Osteoblast (primary cell): ENCODE measurements at regions not wholly inside any gene's neighbourhood (a gene's known extent, or its start where the extent isn't known, plus 50 kb on each side); places are given as distances from the start of the nearest gene placed in this dataset.

ENCODE experiments used
- DNase-seq: peaks from one replicate; pipeline ENCODE4 v3.0.0; 2011; ENCODE audit warnings: low spot score, mixed read lengths; ENCODE audit not compliant: insufficient read length; ENCODE audit errors: missing footprints
- H2AFZ ChIP-seq: 2 replicates; pipeline ENCODE4 v1.6.0; 2011; ENCODE audit warnings: mild to moderate bottlenecking, low read length
- H3K27ac ChIP-seq: 2 replicates; pipeline ENCODE4 v1.5.1; 2011; ENCODE audit warnings: mild to moderate bottlenecking, low read depth, low read length, moderate library complexity
- H3K27me3 ChIP-seq: 2 replicates; pipeline ENCODE4 v1.6.0; 2012; ENCODE audit warnings: mild to moderate bottlenecking, control low read depth, inconsistent platforms, low read length, moderate library complexity; ENCODE audit not compliant: insufficient read depth
- H3K36me3 ChIP-seq: 2 replicates; pipeline ENCODE4 v1.5.1; 2011; ENCODE audit warnings: mild to moderate bottlenecking, low read length, control low read depth, moderate library complexity; ENCODE audit not compliant: insufficient read depth
- H3K4me1 ChIP-seq: 2 replicates; pipeline ENCODE4 v1.5.1; 2011; ENCODE audit warnings: mild to moderate bottlenecking, low read length, control low read depth, moderate library complexity; ENCODE audit not compliant: insufficient read depth
- H3K4me2 ChIP-seq: 2 replicates; pipeline ENCODE4 v1.6.0; 2011; ENCODE audit warnings: mild to moderate bottlenecking, low read length; ENCODE audit not compliant: insufficient read depth
- H3K4me3 ChIP-seq: fragments of 200-600 bp; sonication (generic); 3 replicates; pipeline ENCODE4 v1.5.1; 2012; ENCODE audit warnings: mild to moderate bottlenecking, low read length, inconsistent platforms; ENCODE audit not compliant: insufficient read depth
- H3K79me2 ChIP-seq: 2 replicates; pipeline ENCODE4 v1.6.0; 2012; ENCODE audit warnings: mild to moderate bottlenecking, low read length, control low read depth, inconsistent platforms; ENCODE audit not compliant: insufficient read depth
- H3K9me3 ChIP-seq: 2 replicates; pipeline ENCODE4 v1.5.1; 2011; ENCODE audit warnings: low read depth, low read length, control low read depth
- H4K20me1 ChIP-seq: 2 replicates; pipeline ENCODE4 v1.6.0; 2012; ENCODE audit warnings: mild to moderate bottlenecking, low read length, control low read depth; ENCODE audit not compliant: insufficient read depth
- CTCF ChIP-seq: IDR thresholded peaks from 2 replicates; pipeline ENCODE4 v1.5.1; 2011; ENCODE audit warnings: mild to moderate bottlenecking, low read depth, low read length, moderate library complexity; ENCODE audit errors: extremely low read depth

DNA sequence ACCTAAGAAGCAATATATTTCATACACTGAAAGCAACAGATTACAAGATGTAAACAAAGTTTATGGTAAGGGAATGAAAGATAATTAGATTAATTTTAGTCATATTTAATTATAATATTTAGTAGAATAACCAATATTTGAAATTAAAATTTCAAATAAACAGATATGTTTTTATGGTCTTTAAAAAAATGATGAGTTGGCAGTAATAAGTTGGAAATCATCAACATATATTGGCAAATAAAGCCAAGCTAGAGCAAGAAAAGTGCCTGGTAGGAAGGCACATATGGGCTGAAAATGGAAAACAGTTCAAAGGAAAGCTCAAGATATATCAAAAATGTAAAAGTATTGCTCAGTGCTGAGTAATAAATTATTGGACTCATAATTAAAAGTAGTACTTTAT is 1274.0 kb downstream of the AMY1C start:
- Histone ChIP-seq H3K36me3 (no peaks in the 10 kb centered on the region), H3K9me3 (peaks cover 4% of the 10 kb centered on the region), H3K27me3 (no peaks in the 10 kb centered on the region), H3K4me3 (no peak overlapping the region), H2AFZ (no peak overlapping the region), H3K79me2 (no peaks in the 10 kb centered on the region), H3K4me1 (no peaks in the 10 kb centered on the region), H3K27ac (no peak overlapping the region), H3K4me2 (no peak overlapping the region), H4K20me1 (no peaks in the 10 kb centered on the region)
- TF ChIP-seq CTCF = no peak
- no peak for DNase-seq

DNA sequence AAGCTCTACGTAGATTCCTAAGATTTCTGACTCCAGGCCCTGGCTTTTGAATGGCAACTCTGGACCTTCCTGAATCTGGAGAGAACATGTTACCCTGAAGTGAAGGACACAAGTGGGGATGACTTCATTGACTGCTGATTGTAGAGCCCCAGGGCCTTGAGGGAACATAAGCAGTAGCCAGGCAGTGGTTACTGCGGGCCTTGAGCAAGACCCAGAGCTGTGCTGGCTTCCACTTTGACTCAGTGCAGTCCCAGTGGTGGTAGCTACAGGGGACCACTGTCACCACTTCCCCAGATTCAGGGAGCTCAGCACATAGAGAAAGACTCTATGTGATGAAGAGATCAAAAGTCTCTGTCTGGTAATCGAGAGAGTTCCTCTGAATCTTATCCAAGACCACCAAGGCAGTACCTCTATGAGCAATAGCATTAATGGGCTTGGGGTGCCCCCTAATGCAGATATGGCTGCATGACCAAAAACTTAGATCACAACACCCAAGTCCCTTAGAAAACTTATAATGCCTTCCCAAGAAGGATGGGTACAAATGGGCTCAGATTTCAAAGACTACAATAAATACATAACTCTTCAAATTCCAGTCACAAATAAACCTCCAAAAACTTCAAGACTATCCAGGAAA is 1278.3 kb downstream of the AMY1C start:
- no peak for TF ChIP-seq CTCF
- Histone ChIP-seq H3K27me3 (no peaks in the 10 kb centered on the region), H3K79me2 (no peaks in the 10 kb centered on the region), H2AFZ (no peak overlapping the region), H3K4me3 (no peak overlapping the region), H3K27ac (no peak overlapping the region), H3K4me1 (no peaks in the 10 kb centered on the region), H3K4me2 (no peak overlapping the region), H4K20me1 (no peaks in the 10 kb centered on the region), H3K36me3 (no peaks in the 10 kb centered on the region), H3K9me3 (peaks cover 4% of the 10 kb centered on the region)
- no peak for DNase-seq

DNA sequence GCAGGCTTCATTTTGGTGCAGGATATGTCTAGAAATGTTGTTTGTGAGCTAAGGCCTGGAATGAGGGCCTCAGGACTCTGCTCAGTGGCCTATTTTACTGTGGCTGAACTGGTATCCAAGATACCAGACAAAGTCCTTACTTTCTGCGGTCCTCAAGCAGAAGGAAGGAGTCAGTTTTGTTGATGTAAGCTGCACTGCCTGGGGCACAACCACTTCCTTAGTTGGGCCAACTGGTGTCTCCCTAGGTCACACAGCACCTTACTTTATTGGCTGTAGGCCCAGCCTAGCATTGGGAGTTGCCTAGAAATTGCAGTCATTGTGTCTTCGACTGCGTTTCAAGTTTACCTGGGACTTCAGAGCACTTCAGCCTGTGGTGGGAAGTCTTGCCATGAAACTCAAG is 1322.7 kb downstream of the AMY1C start:
- Histone ChIP-seq H3K79me2 (no peaks in the 10 kb centered on the region), H3K4me3 (no peak overlapping the region), H3K9me3 (peaks cover 6% of the 10 kb centered on the region), H3K27ac (no peak overlapping the region), H4K20me1 (no peaks in the 10 kb centered on the region), H3K27me3 (no peaks in the 10 kb centered on the region), H2AFZ (no peak overlapping the region), H3K36me3 (no peaks in the 10 kb centered on the region), H3K4me1 (no peaks in the 10 kb centered on the region), H3K4me2 (no peak overlapping the region)
- no peak for DNase-seq
- no peak for TF ChIP-seq CTCF

DNA sequence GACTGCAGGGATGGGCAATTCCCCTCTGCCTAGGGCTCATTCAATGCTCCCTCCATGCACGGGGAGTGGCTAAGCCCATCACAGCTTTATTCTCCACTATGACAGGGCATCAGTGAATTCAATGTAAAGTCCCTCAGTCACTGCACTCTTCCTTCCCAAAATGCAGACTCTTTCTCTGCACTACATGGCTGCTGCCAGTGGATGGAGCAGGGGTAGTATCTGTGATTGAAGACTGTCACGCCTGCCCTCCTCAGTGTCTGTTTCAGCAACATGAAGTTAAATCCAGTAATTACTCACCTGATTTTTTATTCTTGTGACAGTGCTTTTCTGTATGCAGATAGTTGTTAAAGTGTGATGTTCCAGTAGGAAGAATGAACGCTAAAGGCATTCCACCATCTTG is 1323.2 kb downstream of the AMY1C start:
- Histone ChIP-seq H3K36me3 (no peaks in the 10 kb centered on the region), H3K4me2 (no peak overlapping the region), H2AFZ (no peak overlapping the region), H3K4me3 (no peak overlapping the region), H3K27me3 (no peaks in the 10 kb centered on the region), H3K9me3 (peaks cover 6% of the 10 kb centered on the region), H3K4me1 (no peaks in the 10 kb centered on the region), H4K20me1 (no peaks in the 10 kb centered on the region), H3K27ac (no peak overlapping the region), H3K79me2 (no peaks in the 10 kb centered on the region)
- DNase-seq = no peak
- TF ChIP-seq CTCF = no peak
